ENCODE measurements at regions not wholly inside any gene's neighbourhood (a gene's known extent, or its start where the extent isn't known, plus 50 kb on each side); places are given as distances from the start of the nearest gene placed in this dataset.

DNA sequence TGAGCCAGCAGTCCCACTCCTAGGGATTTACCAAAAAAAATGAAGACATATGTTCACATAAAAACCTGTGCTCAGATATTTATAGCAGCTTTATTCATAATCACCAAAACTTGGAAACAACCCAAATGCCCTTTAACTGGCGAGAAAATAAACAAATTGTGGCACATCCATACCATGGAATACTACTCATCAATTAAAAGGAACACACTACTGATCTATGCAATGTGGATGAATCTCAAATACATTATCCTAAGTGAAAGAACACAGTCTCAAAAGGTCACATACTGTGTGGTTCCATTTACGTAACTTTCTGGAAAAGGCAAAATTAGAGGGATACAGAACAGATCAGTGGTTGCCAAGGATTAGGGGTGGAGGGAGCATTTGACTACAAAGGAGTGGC, 394.5 kb downstream of the SHQ1 start:
- DNase-seq: no peak

DNA sequence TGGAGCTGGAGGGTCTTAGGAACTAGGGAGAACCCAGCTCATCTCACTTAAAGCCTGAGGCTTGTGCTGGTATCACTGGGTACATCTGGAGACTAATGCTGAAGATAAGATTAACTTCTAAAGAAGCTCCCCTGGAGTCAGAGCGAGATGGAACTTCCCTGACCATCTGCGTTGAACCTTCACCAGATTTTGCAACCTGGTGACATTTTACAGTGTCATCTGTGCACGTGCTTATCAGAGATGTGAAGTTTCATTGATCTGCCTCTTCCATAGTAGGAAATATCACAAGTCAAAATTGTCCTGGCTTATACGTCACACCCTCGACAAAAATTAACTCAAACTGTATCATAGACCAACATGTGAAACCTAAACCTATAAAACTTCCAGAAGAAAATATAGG, 395.5 kb downstream of the SHQ1 start:
- DNase-seq: no peak

DNA sequence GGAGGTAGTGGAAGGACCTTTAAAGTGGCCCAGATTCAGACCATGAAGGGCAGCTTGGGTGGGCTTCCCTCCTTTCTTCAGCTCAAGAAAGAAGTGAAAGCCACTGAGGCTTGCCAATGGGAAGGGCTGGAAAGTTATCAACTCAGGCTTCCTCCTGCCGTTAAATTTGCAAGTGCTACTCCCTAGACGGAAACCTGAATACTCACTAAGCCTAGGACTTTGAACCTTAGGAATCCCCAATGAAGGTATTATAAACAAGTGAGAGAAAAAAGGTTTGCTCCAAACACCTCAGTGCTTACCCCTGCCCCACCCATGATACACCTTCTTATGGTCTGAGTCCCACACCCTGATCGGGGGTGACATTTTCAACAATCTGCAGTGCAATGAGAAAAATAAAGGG, 396.4 kb downstream of the SHQ1 start:
- no peak for DNase-seq

DNA sequence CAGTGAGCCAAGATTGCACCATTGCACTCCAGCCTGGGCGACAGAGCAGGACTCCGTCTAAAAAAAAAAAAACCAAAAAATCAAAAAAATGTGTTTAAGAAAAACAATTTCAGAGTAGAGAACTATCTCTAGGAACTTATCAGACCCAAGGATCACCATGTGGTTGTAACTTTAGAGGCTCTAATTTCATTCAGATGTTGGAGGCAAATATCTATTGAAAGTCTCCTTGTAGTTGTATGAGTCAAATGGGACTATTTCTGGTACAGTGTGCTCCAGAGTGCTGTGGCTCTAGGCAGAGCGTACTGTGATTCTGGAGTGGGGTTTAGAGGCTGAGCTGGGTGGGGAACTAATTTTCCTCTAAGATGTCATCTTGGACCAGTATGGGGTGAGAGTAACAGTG, 398.7 kb downstream of the SHQ1 start:
- no peak for DNase-seq

DNA sequence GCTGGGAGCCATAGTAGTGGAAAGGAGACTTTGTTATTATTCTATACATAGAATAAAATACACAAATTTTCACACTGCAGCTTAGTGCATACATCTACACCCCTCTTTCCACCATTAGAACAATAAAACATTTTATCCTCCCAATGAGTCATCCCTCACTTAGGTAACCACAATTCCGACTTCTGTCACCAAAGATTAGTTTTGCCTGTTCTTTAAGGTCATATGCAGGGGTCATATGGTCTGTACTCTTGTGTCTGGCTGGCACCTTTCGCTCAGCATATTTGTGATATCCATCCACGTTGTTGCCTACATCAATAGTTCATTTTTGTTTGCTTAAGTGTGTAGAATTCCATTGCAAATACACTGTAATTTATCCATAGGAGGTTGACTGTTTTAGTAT, 399.4 kb downstream of the SHQ1 start:
- DNase-seq: no peak

DNA sequence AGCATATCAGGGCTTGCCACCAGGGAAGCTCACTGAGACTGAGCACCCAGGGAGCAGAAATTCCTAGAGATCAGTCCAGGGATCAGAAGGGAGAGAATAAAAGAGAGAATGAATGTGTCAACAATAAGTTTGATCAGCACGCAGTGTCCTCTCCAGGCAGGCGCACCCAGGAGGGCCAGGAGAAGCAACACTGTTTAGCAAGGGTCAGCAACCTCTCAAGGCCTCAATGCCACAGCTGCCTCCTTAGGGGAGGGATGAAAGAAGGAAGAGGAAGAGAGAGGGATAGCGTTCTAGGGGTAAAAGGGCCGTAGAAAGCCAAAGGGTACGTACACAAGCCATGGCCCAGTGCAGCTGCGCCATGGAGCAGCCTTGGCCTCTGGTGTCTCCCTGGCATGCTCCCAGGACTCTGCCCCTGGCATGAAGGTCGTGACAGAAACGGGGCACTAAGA, 399.8 kb downstream of the SHQ1 start:
- no peak for DNase-seq

DNA sequence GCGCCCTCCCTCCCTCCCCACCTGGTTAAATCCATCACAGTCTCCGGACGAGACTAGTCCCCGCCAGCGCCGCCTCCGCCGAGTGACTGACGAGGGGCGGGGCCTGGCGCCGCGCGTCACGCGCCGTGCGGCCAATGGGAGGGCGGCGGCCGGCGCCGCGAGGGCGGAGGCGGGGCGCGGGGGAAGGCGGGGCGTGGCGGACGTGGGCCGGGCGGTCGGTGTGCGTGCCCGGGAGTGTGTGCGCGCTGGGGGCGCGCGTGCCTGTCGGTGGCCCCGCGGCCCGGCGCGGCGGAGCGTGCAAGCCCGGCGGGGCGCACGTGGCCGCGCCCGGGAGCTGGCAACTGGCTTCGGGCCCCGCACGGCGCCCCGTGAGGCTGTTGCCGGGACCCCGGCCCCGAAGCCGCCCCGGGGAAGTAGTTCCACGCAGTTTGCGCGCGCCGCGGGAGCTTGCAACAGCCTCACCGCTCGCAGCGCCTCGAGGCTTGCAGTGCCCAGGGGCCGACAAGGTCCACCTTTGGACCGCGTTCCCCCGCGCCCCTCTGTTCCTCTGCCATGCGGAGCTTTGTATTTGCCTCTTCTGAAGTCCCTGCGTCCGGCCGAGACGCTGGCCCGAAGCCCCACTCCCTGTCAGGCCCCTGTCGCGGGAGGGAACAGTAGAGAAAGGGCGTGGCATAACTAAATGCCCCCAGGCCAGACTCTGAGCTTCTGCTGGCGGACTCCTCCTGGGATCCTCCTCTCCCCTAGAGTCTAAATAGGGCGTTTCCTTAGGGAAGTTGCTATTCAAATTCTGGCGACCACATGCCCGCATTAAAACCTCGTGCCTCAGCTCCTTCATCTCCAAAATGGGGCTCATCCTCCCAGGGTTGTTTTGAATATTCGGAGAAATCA, 400.9 kb downstream of the SHQ1 start:
- peak; percentile 95 for DNase-seq

DNA sequence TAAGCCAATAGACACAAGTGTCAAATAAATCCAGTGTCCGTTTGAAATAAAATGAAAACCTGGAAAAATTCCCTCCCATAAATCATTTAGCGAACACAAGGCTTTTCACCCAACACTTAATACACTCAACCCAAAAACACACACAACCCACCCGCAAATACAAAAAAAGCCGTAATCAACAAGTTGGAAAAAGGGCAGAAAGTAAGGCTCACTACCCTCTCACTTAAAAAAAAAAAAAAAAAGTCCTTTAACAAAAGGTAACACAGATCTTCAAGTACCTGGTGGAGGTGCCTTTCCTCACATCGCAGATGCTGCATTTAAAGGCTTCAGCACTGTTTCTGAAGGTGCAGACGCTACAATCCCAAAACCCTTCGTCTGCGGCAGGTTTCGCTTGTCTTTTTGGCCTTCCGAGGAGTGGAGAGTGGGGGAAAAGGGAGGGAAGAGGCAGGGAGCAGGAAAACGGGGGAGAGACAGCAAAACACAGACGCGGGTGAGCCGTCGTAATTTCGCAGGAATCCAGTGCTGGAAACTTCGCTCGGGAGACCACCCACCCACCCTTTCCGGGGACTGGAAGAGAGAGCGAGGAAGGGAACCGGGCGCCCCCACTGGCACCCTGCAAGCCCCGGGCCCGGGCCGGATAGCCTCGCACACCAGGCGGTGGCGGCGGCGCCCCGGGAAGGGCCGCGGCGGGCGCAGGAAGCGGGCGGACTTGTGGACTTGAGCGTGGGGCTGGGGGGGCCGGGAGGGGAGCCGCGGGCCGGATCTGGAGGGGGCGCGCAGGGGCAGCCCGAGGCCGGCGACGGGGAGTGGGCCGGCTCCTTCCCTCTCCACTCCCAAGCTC, 401.8 kb downstream of the SHQ1 start, which contains the start of gene RYBP:
Gene RYBP (minus strand): TSS at position 404 of the 841 bp plus-strand sequence.
- peak; percentile 21 for DNase-seq

DNA sequence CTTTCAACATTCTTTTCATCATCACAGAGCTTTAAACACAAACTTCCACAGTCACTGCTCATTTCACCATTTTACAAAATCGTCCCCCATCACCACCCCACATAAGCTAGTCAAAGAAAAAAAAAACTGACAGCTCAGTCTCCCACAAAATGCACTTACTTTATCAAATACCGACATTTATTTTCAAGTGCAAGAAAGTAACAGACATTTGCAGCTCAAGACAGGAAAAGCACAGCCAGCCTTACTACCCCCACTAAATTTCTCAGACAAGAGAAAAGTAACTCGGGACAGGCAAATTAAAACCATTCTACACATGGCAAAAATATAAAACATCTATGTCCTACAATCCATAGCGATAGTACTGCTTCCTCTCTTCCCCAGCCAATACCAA, 402.4 kb downstream of the SHQ1 start:
- no peak for DNase-seq

DNA sequence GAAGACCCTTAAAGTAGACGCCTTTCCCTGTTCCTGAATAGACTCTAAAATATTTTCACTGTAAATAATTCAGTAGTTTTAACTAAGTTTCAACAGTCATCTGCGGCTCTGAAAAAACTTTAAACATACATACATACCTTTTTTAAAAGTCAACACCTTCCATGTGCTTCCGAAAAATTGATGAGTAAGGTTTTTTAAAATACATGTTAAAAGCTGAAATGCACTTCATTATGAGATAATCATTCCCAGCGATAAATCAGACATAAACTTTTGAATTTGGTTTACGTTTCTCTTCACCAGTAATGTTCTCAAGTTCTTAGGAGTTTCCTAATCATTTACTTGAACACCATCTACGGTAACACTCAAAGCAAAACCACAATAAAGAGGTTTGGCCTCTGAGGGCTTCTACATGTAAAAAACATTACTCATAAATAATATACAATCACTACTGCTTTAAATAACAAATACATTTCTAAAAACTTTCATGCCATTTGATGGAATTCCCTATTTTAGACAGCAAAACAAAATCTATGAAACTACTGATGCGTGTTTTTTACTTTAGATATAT, 403.5 kb downstream of the SHQ1 start:
- DNase-seq: peak; percentile 77

DNA sequence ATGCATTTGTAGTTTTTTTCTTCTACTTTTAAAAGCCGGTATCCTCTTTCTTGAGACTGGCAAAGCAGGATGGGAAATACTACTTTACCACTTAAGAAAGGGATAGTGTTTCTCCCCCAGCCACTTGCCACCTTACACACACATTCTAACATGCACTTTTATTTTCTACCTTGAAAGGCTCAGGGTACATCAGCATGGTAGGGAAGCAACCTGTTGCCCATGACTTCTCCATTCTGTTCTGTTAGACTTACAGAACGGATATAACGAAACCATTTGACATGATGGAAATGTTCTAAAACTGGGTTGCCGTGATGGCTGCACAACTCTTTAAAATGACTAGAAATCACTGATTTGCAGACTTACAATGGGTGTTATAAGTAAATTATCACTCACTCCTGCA, 405.5 kb downstream of the SHQ1 start:
- no peak for DNase-seq

DNA sequence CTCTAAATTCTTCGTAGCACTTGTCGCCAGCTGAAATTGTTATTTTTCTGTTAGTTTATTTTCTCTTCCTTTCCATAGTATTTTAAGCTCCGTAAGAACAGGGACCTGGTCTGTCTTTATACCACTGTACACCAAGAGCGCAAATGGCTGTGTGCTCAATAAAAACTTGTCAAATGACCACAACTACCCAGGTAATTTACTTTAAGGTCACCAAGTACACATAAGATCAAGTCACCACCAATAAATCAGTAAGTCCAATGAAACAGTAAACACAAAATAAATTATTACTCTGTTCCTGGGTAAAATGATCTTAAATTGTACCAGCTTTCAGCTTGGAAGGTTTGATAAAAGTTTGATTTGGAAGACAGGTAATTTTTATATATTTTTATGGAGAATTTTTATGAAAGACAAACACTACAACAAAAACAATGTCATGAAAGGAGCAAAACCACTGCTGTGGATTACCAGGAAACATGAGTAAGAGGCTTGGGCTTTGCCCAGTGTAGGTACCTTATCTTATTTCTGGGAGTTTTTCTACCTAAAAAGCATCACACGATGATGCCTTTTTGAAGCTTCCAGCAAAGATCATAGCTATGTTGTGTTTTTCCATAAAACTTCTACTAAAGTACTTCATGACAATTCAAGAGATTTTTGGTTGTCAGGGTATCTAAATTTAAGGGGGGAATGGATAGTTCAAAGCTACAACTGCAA, 406.8 kb downstream of the SHQ1 start:
- DNase-seq: no peak

DNA sequence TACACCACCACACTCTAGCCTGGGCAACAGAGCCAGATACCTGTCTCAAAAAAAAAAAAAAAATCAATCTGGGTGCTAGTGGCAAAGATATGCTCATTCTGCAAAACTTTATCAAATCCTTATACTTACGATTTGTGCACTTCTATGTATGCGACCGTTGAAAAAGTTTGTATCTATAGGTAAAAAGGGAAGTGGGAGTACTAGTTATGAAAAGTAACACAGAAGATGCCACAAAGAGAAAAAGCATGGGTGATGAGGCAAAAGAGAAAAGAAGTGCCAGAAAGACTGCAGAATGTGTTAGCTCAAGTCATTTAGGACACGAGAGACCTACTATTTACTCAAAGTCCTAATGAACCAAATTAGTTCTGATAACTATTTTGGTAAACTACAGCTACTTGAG, 407.8 kb downstream of the SHQ1 start:
- no peak for DNase-seq

DNA sequence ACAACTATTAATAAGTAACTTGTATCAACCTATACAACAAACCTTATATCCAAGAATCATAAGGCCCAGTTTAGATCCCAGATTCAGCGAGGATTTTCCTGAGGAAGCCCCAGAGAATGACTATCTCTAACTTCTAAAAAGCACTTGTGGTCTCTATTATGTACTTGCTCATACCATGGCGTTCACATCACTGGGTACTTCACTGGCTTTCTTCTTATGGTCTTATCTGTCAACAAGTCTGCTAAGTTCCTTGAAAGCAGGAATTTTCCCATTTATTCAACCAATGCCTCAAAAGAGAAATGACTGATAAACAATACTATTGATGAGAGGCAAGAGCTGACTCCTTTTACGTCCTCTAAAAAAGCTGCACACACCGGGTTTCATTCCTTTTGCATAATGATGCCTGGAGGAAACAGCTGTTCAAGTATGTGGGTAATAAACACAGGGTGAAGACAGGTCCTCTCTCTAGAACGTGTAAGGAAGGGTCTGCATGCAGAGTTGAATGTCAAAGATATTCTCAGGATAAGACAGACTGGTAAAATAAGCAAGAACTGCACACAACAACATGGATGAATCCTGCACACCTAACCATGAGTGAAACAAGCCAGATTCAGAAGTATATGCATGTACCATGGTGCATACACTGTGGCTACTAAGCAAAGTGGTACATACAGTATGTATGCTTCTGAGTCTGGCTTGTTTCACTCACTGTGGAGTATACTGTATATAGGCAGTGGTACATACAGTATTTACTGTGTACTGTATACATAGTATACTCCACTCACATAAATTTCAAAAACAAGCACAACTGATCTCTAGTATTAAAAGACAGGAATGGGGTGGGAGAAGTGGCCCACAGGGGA, 408.7 kb downstream of the SHQ1 start:
- DNase-seq: no peak

DNA sequence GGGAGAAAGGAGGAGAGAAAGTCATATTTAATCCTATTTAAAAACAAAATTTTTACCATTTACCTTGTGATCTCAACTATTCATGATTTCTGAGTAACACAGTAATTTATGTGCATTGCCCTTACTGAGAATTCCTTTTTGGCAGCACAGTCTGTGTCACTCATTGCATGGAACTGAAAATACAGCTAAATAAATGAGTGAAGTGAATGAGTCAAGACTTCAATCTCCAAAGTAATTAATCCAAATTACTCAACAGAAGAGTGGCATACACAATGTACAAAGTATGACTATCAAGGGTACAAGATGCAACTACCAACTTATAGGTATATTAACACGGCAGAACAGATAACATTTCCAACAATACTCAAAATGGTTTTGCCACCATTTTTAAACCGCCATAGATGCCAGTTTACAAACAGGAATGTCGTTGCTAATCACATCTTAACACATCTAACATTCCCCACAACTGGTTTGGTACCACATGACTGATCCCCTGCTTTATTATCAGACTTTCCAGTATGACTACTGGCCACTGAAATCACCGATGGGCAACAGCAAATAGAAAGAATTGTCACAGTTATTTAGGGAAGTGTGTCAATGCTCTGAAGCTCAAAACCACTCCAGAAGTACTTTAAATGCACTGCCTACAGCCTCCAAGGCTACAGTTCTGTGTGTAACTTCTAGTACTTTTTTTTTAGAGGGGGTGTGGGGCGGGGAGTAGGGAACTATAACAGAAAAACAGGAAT, 410.4 kb downstream of the SHQ1 start:
- peak; percentile 28 for DNase-seq

DNA sequence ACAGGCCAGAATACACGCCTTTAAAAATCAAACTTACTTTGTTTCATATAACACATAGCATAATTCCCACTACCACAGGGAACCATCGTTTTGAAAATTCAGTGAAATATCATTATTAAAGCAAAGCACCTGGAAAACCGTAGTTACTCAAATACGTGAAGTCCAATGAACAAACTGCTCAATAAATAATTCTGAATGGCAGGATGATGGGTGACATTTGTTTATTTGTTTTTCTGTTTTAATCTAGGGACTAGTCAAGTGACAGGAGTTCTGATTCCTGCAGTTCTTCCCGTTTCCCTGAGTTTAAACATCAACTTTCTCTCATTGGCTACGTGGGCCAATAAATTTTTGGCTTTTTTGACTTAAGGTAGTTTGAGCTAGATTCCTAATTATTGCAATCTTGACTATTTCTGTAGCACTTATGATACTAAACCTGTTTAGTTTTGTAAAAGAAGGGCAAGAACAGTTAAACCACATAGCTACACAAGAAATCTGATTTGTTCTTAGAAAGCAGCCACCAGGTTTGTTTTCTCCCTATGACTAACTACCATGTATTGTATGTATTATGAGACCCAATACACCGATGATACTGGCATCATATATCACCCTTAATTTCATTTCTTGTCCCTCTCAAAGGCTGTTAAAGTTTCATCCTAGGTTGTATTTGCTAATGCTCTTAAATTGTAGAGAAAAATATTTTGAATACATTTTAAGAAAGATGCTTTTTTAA, 411.2 kb downstream of the SHQ1 start:
- peak; percentile 53 for DNase-seq

DNA sequence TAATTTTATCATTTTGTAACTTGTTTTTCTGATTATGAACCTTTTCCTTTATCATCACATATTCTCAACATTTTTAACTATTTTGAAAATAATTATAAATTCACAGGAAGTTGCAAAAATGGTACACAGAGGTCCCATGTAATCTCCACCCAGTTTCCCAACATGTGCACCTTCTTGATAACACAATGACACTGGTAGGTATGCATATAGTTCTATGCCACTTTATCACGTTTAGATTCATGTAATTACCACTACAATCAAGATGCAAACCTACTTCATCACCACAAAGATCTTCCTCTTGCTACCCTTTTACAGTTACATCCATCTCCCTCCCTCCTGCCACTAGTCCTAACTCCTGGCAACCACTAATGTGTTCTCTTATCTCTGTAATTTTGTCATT, 413.9 kb downstream of the SHQ1 start:
- no peak for DNase-seq

DNA sequence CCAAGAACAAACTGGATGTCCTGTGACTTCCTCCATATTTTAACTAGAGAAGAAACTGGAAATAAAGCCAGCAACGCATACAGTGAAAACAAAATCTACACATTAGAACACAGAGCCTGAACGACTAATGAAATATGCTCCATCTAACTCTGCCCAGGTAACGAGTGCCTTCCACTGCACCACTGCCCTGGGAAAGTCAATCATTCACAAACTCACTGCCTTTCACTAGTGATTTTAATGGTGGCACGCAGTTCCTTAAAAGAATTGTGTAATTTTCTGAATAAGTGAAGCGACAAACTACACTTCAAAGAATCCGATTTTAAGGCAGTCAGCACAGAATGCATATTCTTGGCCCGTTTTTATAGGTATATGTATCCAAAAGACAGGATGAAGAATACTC, 416.0 kb downstream of the SHQ1 start:
- DNase-seq: no peak

DNA sequence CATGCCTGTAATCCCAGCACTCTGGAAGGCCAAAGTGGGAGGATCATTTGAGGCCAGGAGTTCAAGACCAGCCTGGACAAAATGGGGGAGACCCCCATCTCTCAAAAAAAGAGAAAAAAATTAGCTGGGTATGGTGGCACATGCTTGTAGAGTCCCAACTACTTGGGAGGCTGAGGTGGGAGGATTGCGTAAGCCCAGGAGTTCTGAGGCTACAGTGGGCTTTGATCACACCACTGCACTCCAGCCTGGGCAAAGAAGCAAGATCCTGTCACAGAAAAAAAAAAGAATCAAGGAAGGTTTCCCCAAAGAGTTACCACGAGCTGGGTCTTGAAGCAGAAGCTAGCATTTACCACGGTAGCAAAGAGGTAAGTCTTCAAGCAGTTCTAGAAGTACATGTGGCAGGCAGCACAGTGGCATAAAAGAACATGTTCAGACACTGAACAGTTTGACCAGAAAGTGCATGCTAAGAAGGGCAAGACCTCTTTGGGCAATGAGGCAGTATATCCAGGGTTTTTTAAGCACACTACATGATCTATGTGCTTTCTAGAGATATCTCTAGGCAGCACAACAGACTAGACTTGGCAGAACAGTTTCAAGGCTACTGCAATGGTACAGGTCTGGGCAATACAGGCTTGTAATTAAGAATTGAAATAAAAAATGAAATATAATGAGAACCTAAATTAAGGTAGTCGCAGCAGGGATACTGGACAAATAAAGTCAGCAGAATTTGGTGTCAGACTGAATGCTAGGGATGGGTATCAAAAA, 418.5 kb downstream of the SHQ1 start:
- no peak for DNase-seq

DNA sequence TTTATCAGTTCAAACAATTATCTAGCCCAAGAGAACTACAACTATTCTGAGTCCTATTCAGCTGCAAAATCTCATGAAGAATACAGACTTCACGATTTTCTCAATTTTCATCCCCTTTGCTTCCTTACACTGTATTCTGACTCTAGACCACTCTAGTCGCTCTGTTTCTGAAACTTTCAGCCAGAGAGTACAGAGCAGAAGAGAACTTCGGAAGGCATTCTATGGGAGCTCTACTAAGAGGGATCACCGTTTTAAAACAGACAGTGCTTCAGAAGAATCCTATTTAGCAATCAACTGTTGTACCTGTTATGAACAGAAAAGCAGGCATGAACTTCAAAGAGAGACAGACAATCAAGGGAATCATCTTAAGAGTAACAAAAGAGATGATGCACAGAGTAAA, 419.4 kb downstream of the SHQ1 start:
- DNase-seq: no peak
